ENCODE measurements at regions not wholly inside any gene's neighbourhood (a gene's known extent, or its start where the extent isn't known, plus 50 kb on each side); places are given as distances from the start of the nearest gene placed in this dataset.

DNA sequence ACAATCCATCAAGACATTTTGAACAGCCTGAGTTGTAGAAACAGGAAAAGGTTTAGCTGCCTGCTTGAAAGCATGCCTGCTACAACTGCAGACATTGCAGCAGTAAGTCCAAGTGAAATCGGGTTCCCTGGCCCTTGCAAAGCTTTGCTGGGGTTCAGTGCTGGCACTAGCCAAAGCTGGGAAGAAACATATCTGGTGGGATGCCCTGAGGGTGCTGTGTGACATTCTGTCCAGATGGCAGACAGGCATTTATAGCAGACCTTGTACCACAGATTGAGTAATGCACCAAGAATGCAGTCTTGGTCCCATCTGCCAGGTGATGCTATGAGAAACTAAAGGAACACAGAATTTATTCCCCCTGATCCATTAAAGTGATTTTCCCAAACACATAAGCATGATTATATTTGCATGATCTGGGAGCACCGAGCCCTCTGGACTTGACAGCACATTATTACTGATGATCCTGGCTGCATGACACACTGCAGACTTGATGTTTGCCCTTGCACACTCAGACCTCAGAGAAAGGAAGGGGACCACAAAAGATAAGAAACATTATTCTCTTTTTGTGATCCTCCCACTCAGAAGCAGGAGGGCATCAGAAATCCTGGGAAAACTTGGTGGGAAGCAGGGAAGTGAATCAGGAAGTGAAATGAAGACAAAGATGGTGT, 223.7 kb upstream of the FAM78B start:
- TF ChIP-seq EZH2 (IDR thresholded peaks at IDR 0.05; ENCODE audit: low read length) (no peak), CTCF (optimal IDR thresholded peaks at IDR 0.05 in 1 of 3, IDR thresholded peaks at IDR 0.05 in 1 of 3, conservative IDR thresholded peaks at IDR 0.05 in 1 of 3; ENCODE audit: extremely low read depth in 1 of 3, insufficient read depth in 2 of 3, low read length in 3 of 3) (no peak)
